ENCODE measurements at regions not wholly inside any gene's neighbourhood (a gene's known extent, or its start where the extent isn't known, plus 50 kb on each side); places are given as distances from the start of the nearest gene placed in this dataset.

DNA sequence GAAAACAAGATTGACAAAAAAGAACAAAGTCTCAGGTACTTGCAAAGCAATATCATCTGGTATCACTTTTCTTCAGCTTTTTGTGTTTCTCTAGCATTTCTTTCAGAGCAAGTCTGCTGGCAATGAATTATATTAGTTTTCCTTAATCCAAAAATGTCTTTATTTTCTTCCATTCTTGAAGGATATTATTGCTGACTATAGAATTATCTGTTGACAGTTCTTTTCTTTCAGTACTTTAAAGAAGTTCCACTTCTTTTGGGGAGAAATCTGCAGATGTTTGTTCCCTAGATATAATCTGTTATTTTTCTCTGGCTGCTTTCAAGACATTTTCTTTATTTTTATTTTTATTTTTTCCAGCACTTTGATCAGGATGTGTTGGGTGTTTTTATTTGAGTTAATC is 161.8 kb upstream of the SPRED2 start:
- H3K9me3 ChIP-seq (ENCODE audit: control insufficient read depth, insufficient read depth, low read depth, low read length): no peaks in the 10 kb centered on the region
- H3K4me1 ChIP-seq (ENCODE audit: control insufficient read depth, insufficient read depth, low read length): no peaks in the 10 kb centered on the region
- no peak overlapping the region for H3K4me3 ChIP-seq (ENCODE audit: low read depth, low read length)
- CTCF ChIA-PET: interaction anchor here (0.6 kb wide), 1 partner anchor 11 kb away, joined by 5 read pairs; no protein-coding TSS in a partner anchor
- no peaks in the 10 kb centered on the region for H3K36me3 ChIP-seq (ENCODE audit: control insufficient read depth in 2 of 2, insufficient read depth in 1 of 2, low read length in 2 of 2)
- TF ChIP-seq GLI2 (tag by site-specific recombination; IDR thresholded peaks at IDR 0.05; ENCODE audit: borderline replicate concordance, low read depth) (no peak), SETDB1 (IDR thresholded peaks at IDR 0.05; ENCODE audit: insufficient read length, low read length) (peak; percentile 74)
- no peak overlapping the region for H3K27ac ChIP-seq (ENCODE audit: extremely low read depth, low read depth, low read length)
- POLR2A ChIA-PET: no interaction called here

GRCh38 chr2:65589667-65590066 is 157.3 kb upstream of the SPRED2 start:
- POLR2A ChIA-PET: no interaction called here
- no peaks in the 10 kb centered on the region for H3K9me3 ChIP-seq (ENCODE audit: control insufficient read depth, insufficient read depth, low read depth, low read length)
- no peak overlapping the region for H3K27ac ChIP-seq (ENCODE audit: extremely low read depth, low read depth, low read length)
- no peaks in the 10 kb centered on the region for H3K36me3 ChIP-seq (ENCODE audit: control insufficient read depth in 2 of 2, insufficient read depth in 1 of 2, low read length in 2 of 2)
- TF ChIP-seq ZNF768 (tag by site-specific recombination; IDR thresholded peaks at IDR 0.05) (no peak), GLI2 (tag by site-specific recombination; IDR thresholded peaks at IDR 0.05; ENCODE audit: borderline replicate concordance, low read depth) (no peak), ZNF248 (tag by site-specific recombination; IDR thresholded peaks at IDR 0.05) (no peak), PRDM1 (tag by site-specific recombination; IDR thresholded peaks at IDR 0.05) (no peak), BCL11A (tag by site-specific recombination; IDR thresholded peaks at IDR 0.05; ENCODE audit: low read depth) (no peak), ZFP41 (tag by site-specific recombination; IDR thresholded peaks at IDR 0.05; ENCODE audit: borderline replicate concordance) (no peak), ZNF146 (tag by site-specific recombination; IDR thresholded peaks at IDR 0.05) (no peak), SP2 (tag by site-specific recombination; IDR thresholded peaks at IDR 0.05) (no peak), ZSCAN23 (tag by site-specific recombination; IDR thresholded peaks at IDR 0.05) (no peak), KLF16 (tag by site-specific recombination; IDR thresholded peaks at IDR 0.05) (no peak), KLF1 (tag by site-specific recombination; IDR thresholded peaks at IDR 0.05) (no peak), ZBTB17 (tag by site-specific recombination; IDR thresholded peaks at IDR 0.05) (no peak), ZBTB21 (tag by site-specific recombination; IDR thresholded peaks at IDR 0.05) (no peak), ZNF274 (IDR thresholded peaks at IDR 0.05; ENCODE audit: low read length) (no peak), ZNF274 (tag by site-specific recombination; IDR thresholded peaks at IDR 0.05; ENCODE audit: borderline replicate concordance) (no peak), GLIS2 (tag by site-specific recombination; IDR thresholded peaks at IDR 0.05) (no peak), OSR2 (tag by site-specific recombination; IDR thresholded peaks at IDR 0.05) (no peak), GLIS1 (tag by site-specific recombination; IDR thresholded peaks at IDR 0.05) (no peak), ZBTB7A (tag by site-specific recombination; IDR thresholded peaks at IDR 0.05; ENCODE audit: low read depth) (no peak)
- TF ChIP-seq, protein P1, sequence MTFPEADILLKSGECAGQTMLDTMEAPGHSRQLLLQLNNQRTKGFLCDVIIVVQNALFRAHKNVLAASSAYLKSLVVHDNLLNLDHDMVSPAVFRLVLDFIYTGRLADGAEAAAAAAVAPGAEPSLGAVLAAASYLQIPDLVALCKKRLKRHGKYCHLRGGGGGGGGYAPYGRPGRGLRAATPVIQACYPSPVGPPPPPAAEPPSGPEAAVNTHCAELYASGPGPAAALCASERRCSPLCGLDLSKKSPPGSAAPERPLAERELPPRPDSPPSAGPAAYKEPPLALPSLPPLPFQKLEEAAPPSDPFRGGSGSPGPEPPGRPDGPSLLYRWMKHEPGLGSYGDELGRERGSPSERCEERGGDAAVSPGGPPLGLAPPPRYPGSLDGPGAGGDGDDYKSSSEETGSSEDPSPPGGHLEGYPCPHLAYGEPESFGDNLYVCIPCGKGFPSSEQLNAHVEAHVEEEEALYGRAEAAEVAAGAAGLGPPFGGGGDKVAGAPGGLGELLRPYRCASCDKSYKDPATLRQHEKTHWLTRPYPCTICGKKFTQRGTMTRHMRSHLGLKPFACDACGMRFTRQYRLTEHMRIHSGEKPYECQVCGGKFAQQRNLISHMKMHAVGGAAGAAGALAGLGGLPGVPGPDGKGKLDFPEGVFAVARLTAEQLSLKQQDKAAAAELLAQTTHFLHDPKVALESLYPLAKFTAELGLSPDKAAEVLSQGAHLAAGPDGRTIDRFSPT (tag by site-specific recombination; IDR thresholded peaks at IDR 0.05): no peak
- TF ChIP-seq, protein P2, sequence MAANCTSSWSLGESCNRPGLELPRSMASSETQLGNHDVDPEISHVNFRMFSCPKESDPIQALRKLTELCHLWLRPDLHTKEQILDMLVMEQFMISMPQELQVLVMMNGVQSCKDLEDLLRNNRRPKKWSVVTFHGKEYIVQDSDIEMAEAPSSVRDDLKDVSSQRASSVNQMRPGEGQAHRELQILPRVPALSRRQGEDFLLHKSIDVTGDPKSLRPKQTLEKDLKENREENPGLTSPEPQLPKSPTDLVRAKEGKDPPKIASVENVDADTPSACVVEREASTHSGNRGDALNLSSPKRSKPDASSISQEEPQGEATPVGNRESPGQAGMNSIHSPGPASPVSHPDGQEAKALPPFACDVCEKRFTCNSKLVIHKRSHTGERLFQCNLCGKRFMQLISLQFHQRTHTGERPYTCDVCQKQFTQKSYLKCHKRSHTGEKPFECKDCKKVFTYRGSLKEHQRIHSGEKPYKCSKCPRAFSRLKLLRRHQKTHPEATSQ (tag by site-specific recombination; IDR thresholded peaks at IDR 0.05): no peak
- CTCF ChIA-PET: interaction anchor here (0.6 to 0.7 kb wide), 3 partner anchors 677 to 820 kb away, joined by 3 to 5 read pairs (median 3); no protein-coding TSS in a partner anchor
- H3K4me3 ChIP-seq (ENCODE audit: low read depth, low read length): no peak overlapping the region
- no peaks in the 10 kb centered on the region for H3K4me1 ChIP-seq (ENCODE audit: control insufficient read depth, insufficient read depth, low read length)
